NT2/D1 (cell line): ENCODE measurements at regions not wholly inside any gene's neighbourhood (a gene's known extent, or its start where the extent isn't known, plus 50 kb on each side); places are given as distances from the start of the nearest gene placed in this dataset.

Experiments
- SUZ12 ChIP-seq: IDR thresholded peaks from 2 replicates; pipeline ENCODE4 v1.6.1; 2011; ENCODE audit not compliant: insufficient read length, insufficient read depth; ENCODE audit errors: extremely low read depth
- YY1 ChIP-seq: IDR thresholded peaks from 2 replicates; pipeline ENCODE4 v1.6.1; 2011; ENCODE audit not compliant: insufficient read length, insufficient read depth
- ZNF274 ChIP-seq: IDR thresholded peaks from 2 replicates; pipeline ENCODE4 v1.6.1; 2011; ENCODE audit warnings: mild to moderate bottlenecking, low read depth, low read length

GRCh38 chr3:181880331-181880730 lies 168.6 kb downstream of the SOX2 start:
- TF ChIP-seq YY1, result no peak
- TF ChIP-seq SUZ12, result no peak
- TF ChIP-seq ZNF274, result no peak
